SK-N-SH treated with all-trans-retinoic acid at 6 μM for 48 hours (cell line): ENCODE measurements at regions not wholly inside any gene's neighbourhood (a gene's known extent, or its start where the extent isn't known, plus 50 kb on each side); places are given as distances from the start of the nearest gene placed in this dataset.

ENCODE experiments used
- ATAC-seq: fragments of 200-7000 bp; cut with Tn5 transposase; 3 replicates; pipeline ENCODE4 v1.9.1; 2020; ENCODE audit warnings: mild to moderate bottlenecking, moderate library complexity
- ARNTL ChIP-seq: fragments of 450-650 bp; formaldehyde crosslinking; IDR thresholded peaks from 2 replicates; pipeline ENCODE4 v1.5.0; 2020; ENCODE audit warnings: low read depth, mild to moderate bottlenecking, moderate library complexity, borderline replicate concordance
- BACH2 ChIP-seq: fragments of 250-450 bp; sonication (Bioruptor Pico); IDR thresholded peaks from 2 replicates; pipeline ENCODE4 v1.9.0; 2021; ENCODE audit warnings: mild to moderate bottlenecking, borderline replicate concordance
- CSDC2 ChIP-seq: fragments of 250-450 bp; sonication (Bioruptor Pico); IDR thresholded peaks from 2 replicates; pipeline ENCODE4 v1.5.0; 2020; ENCODE audit warnings: mild to moderate bottlenecking, moderate library complexity
- ESRRG ChIP-seq: fragments of 250-450 bp; sonication (Bioruptor Pico); IDR thresholded peaks from 2 replicates; pipeline ENCODE4 v1.6.1; 2021; ENCODE audit warnings: mild to moderate bottlenecking
- GLIS3 ChIP-seq: fragments of 250-450 bp; sonication (Bioruptor Pico); IDR thresholded peaks from 2 replicates; pipeline ENCODE4 v1.5.0; 2020; ENCODE audit warnings: mild to moderate bottlenecking, moderate library complexity
- ISL1 ChIP-seq: fragments of 250-450 bp; sonication (Bioruptor Pico); IDR thresholded peaks from 2 replicates; pipeline ENCODE4 v2.1.2; 2022; ENCODE audit warnings: mild to moderate bottlenecking, moderate library complexity
- OSR1 ChIP-seq: fragments of 250-450 bp; sonication (Bioruptor Pico); IDR thresholded peaks from 2 replicates; pipeline ENCODE4 v1.8.0; 2022; ENCODE audit warnings: moderate library complexity, mild to moderate bottlenecking, inconsistent platforms
- PPARA ChIP-seq: fragments of 250-450 bp; sonication (Bioruptor Pico); IDR thresholded peaks from 2 replicates; pipeline ENCODE4 v1.5.0; 2020; ENCODE audit warnings: mild to moderate bottlenecking, borderline replicate concordance
- RARB ChIP-seq: fragments of 250-450 bp; sonication (Bioruptor Pico); IDR thresholded peaks from 2 replicates; pipeline ENCODE4 v1.8.0; 2021; ENCODE audit warnings: mild to moderate bottlenecking, moderate library complexity
- SNAI2 ChIP-seq: fragments of 250-450 bp; sonication (Bioruptor Pico); IDR thresholded peaks from 2 replicates; pipeline ENCODE4 v1.5.0; 2020; ENCODE audit warnings: mild to moderate bottlenecking, moderate library complexity
- TCF4 ChIP-seq: fragments of 250-450 bp; sonication (Bioruptor Pico); IDR thresholded peaks from 2 replicates; pipeline ENCODE4 v1.8.0; 2021; ENCODE audit warnings: mild to moderate bottlenecking, moderate library complexity, borderline replicate concordance
- TOX ChIP-seq: fragments of 250-450 bp; sonication (Bioruptor Pico); IDR thresholded peaks from 2 replicates; pipeline ENCODE4 v1.8.0; 2021; ENCODE audit warnings: mild to moderate bottlenecking, moderate library complexity, borderline replicate concordance
- ZC3H10 ChIP-seq: fragments of 250-450 bp; sonication (Bioruptor Pico); IDR thresholded peaks from 2 replicates; pipeline ENCODE4 v1.5.1; 2021; ENCODE audit warnings: mild to moderate bottlenecking, moderate library complexity
- ZFP30 ChIP-seq: fragments of 450-650 bp; formaldehyde crosslinking; IDR thresholded peaks from 2 replicates; pipeline ENCODE4 v1.5.0; 2022; ENCODE audit warnings: mild to moderate bottlenecking, moderate library complexity
- ZNF70 ChIP-seq: fragments of 450-650 bp; formaldehyde crosslinking; IDR thresholded peaks from 2 replicates; pipeline ENCODE4 v1.5.0; 2020; ENCODE audit warnings: mild to moderate bottlenecking, moderate library complexity
- ZNF8 ChIP-seq: fragments of 450-650 bp; formaldehyde crosslinking; IDR thresholded peaks from 2 replicates; pipeline ENCODE4 v1.5.0; 2020; ENCODE audit warnings: mild to moderate bottlenecking, moderate library complexity
- TF ChIP-seq, protein P1 (sequence below): fragments of 250-450 bp; sonication (Bioruptor Pico); IDR thresholded peaks from 2 replicates; pipeline ENCODE4 v1.5.0; 2020; ENCODE audit warnings: mild to moderate bottlenecking, moderate library complexity
- TF ChIP-seq, protein P2 (sequence below): fragments of 250-450 bp; sonication (Bioruptor Pico); IDR thresholded peaks from 2 replicates; pipeline ENCODE4 v1.5.1; 2021; ENCODE audit warnings: mild to moderate bottlenecking, moderate library complexity
- TF ChIP-seq, protein P3 (sequence below): fragments of 250-450 bp; sonication (Bioruptor Pico); IDR thresholded peaks from 2 replicates; pipeline ENCODE4 v1.5.1; 2020; ENCODE audit warnings: low read depth, mild to moderate bottlenecking, moderate library complexity
- TF ChIP-seq, protein P4 (sequence below): fragments of 250-450 bp; sonication (Bioruptor Pico); IDR thresholded peaks from 2 replicates; pipeline ENCODE4 v1.8.0; 2020; ENCODE audit warnings: mild to moderate bottlenecking, moderate library complexity, borderline replicate concordance

DNA sequence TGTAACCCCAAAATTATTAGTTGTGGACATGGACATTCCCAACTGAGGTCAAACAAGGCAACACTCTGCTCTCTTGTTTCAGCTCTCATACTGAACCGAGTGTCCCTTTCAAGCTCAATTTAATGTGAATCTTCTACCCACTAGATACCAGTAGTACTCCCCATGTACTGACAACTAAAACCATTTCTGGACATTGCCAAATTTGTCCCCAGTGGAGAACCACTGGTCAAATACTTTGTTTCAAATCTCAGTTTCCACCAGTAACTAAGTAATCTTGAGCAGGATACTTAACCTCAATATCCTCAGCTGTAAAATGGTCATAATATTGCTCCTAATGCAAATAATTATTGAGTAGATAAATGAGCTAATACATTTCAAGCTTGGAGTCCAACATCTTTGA is 566.0 kb downstream of the ZIC1 start:
- no peak for ATAC-seq
- TF ChIP-seq OSR1 (CRISPR knock-in tag), result no peak
- TF ChIP-seq RARB (CRISPR knock-in tag), result no peak
- no peak for TF ChIP-seq ARNTL (CRISPR knock-in tag)
- no peak for TF ChIP-seq BACH2 (CRISPR knock-in tag)
- TF ChIP-seq TCF4 (CRISPR knock-in tag), result no peak
- TF ChIP-seq, protein P1, sequence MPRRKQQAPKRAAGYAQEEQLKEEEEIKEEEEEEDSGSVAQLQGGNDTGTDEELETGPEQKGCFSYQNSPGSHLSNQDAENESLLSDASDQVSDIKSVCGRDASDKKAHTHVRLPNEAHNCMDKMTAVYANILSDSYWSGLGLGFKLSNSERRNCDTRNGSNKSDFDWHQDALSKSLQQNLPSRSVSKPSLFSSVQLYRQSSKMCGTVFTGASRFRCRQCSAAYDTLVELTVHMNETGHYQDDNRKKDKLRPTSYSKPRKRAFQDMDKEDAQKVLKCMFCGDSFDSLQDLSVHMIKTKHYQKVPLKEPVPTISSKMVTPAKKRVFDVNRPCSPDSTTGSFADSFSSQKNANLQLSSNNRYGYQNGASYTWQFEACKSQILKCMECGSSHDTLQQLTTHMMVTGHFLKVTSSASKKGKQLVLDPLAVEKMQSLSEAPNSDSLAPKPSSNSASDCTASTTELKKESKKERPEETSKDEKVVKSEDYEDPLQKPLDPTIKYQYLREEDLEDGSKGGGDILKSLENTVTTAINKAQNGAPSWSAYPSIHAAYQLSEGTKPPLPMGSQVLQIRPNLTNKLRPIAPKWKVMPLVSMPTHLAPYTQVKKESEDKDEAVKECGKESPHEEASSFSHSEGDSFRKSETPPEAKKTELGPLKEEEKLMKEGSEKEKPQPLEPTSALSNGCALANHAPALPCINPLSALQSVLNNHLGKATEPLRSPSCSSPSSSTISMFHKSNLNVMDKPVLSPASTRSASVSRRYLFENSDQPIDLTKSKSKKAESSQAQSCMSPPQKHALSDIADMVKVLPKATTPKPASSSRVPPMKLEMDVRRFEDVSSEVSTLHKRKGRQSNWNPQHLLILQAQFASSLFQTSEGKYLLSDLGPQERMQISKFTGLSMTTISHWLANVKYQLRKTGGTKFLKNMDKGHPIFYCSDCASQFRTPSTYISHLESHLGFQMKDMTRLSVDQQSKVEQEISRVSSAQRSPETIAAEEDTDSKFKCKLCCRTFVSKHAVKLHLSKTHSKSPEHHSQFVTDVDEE (CRISPR knock-in tag), result no peak
- no peak for TF ChIP-seq SNAI2 (CRISPR knock-in tag)
- TF ChIP-seq, protein P2, sequence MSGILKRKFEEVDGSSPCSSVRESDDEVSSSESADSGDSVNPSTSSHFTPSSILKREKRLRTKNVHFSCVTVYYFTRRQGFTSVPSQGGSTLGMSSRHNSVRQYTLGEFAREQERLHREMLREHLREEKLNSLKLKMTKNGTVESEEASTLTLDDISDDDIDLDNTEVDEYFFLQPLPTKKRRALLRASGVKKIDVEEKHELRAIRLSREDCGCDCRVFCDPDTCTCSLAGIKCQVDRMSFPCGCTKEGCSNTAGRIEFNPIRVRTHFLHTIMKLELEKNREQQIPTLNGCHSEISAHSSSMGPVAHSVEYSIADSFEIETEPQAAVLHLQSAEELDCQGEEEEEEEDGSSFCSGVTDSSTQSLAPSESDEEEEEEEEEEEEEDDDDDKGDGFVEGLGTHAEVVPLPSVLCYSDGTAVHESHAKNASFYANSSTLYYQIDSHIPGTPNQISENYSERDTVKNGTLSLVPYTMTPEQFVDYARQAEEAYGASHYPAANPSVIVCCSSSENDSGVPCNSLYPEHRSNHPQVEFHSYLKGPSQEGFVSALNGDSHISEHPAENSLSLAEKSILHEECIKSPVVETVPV (CRISPR knock-in tag), result no peak
- no peak for TF ChIP-seq GLIS3
- no peak for TF ChIP-seq ZNF70 (CRISPR knock-in tag)
- no peak for TF ChIP-seq ZC3H10 (CRISPR knock-in tag)
- no peak for TF ChIP-seq TOX (CRISPR knock-in tag)
- TF ChIP-seq ESRRG (CRISPR knock-in tag), result no peak
- TF ChIP-seq, protein P3, sequence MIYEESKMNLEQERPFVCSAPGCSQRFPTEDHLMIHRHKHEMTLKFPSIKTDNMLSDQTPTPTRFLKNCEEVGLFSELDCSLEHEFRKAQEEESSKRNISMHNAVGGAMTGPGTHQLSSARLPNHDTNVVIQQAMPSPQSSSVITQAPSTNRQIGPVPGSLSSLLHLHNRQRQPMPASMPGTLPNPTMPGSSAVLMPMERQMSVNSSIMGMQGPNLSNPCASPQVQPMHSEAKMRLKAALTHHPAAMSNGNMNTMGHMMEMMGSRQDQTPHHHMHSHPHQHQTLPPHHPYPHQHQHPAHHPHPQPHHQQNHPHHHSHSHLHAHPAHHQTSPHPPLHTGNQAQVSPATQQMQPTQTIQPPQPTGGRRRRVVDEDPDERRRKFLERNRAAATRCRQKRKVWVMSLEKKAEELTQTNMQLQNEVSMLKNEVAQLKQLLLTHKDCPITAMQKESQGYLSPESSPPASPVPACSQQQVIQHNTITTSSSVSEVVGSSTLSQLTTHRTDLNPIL, result no peak
- TF ChIP-seq CSDC2, result no peak
- TF ChIP-seq PPARA (CRISPR knock-in tag), result no peak
- TF ChIP-seq ZFP30 (CRISPR knock-in tag), result no peak
- no peak for TF ChIP-seq ISL1 (CRISPR knock-in tag)

DNA sequence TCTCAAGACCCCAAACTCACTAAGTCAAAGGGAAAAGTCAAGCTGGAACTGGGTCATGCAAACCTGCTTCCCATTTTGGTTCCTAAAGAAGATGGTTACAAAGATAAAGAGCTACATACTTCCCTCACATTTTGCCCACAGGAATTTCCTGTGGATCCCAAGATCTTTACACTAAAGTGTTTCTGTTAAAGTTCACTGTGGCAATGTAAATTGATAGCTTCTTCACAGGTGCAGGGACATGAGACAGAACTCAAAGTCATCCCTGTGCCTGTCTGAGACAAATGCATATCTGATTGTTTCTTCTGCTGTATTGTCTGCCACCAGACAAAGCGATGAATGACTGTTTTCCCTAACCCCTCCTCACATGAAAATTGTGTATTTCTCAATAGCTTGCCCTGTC is 567.8 kb downstream of the ZIC1 start:
- TF ChIP-seq PPARA (CRISPR knock-in tag), result no peak
- no peak for TF ChIP-seq TOX (CRISPR knock-in tag)
- no peak for TF ChIP-seq ISL1 (CRISPR knock-in tag)
- TF ChIP-seq TCF4 (CRISPR knock-in tag), result no peak
- no peak for TF ChIP-seq ESRRG (CRISPR knock-in tag)
- TF ChIP-seq, protein P2 (CRISPR knock-in tag), result no peak
- TF ChIP-seq, protein P4, sequence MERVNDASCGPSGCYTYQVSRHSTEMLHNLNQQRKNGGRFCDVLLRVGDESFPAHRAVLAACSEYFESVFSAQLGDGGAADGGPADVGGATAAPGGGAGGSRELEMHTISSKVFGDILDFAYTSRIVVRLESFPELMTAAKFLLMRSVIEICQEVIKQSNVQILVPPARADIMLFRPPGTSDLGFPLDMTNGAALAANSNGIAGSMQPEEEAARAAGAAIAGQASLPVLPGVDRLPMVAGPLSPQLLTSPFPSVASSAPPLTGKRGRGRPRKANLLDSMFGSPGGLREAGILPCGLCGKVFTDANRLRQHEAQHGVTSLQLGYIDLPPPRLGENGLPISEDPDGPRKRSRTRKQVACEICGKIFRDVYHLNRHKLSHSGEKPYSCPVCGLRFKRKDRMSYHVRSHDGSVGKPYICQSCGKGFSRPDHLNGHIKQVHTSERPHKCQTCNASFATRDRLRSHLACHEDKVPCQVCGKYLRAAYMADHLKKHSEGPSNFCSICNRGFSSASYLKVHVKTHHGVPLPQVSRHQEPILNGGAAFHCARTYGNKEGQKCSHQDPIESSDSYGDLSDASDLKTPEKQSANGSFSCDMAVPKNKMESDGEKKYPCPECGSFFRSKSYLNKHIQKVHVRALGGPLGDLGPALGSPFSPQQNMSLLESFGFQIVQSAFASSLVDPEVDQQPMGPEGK (CRISPR knock-in tag), result no peak
- TF ChIP-seq, protein P3, result no peak
- no peak for TF ChIP-seq CSDC2
- no peak for TF ChIP-seq SNAI2 (CRISPR knock-in tag)
- no peak for TF ChIP-seq RARB (CRISPR knock-in tag)
- TF ChIP-seq, protein P1 (CRISPR knock-in tag), result no peak
- no peak for TF ChIP-seq ZNF70 (CRISPR knock-in tag)
- no peak for TF ChIP-seq ARNTL (CRISPR knock-in tag)
- no peak for TF ChIP-seq ZC3H10 (CRISPR knock-in tag)
- no peak for TF ChIP-seq ZNF8 (CRISPR knock-in tag)
- no peak for TF ChIP-seq GLIS3
- no peak for TF ChIP-seq OSR1 (CRISPR knock-in tag)
- ATAC-seq, result no peak
